HEK293 (cell line): ENCODE measurements at regions not wholly inside any gene's neighbourhood (a gene's known extent, or its start where the extent isn't known, plus 50 kb on each side); places are given as distances from the start of the nearest gene placed in this dataset.

Experiments used
- TCF7L2 ChIP-seq: IDR thresholded peaks from 2 replicates; pipeline ENCODE4 v1.6.1; 2011; ENCODE audit warnings: low read depth, mild to moderate bottlenecking, inconsistent platforms, low read length, moderate library complexity, borderline replicate concordance
- ZBTB8A ChIP-seq: fragments of 450-650 bp; formaldehyde crosslinking; IDR thresholded peaks from 2 replicates; pipeline ENCODE4 v1.5.1; 2016; ENCODE audit warnings: missing biosample characterization, missing genetic modification characterization
- ZNF514 ChIP-seq: fragments of 450-650 bp; formaldehyde crosslinking; IDR thresholded peaks from 2 replicates; pipeline ENCODE4 v1.5.1; 2016; ENCODE audit warnings: missing biosample characterization, missing genetic modification characterization
- ZNF530 ChIP-seq: fragments of 450-650 bp; formaldehyde crosslinking; IDR thresholded peaks from 2 replicates; pipeline ENCODE4 v1.5.1; 2016; ENCODE audit warnings: low read depth, missing biosample characterization, missing genetic modification characterization
- ZNF707 ChIP-seq: fragments of 450-650 bp; formaldehyde crosslinking; IDR thresholded peaks from 2 replicates; pipeline ENCODE4 v1.5.1; 2016; ENCODE audit warnings: missing biosample characterization, missing genetic modification characterization
- ZNF843 ChIP-seq: fragments of 450-650 bp; formaldehyde crosslinking; IDR thresholded peaks from 2 replicates; pipeline ENCODE4 v1.5.1; 2016; ENCODE audit warnings: missing biosample characterization, missing genetic modification characterization
- TF ChIP-seq, protein P1 (sequence below): fragments of 450-650 bp; formaldehyde crosslinking; IDR thresholded peaks from 2 replicates; pipeline ENCODE4 v1.5.1; 2016; ENCODE audit warnings: missing biosample characterization, missing genetic modification characterization
- TF ChIP-seq, protein P2 (sequence below): fragments of 450-650 bp; formaldehyde crosslinking; IDR thresholded peaks from 2 replicates; pipeline ENCODE4 v1.5.1; 2016; ENCODE audit warnings: missing biosample characterization, missing genetic modification characterization
- TF ChIP-seq, protein P3 (sequence below): fragments of 450-650 bp; formaldehyde crosslinking; IDR thresholded peaks from 2 replicates; pipeline ENCODE4 v1.5.1; 2016; ENCODE audit warnings: missing biosample characterization, missing genetic modification characterization

DNA sequence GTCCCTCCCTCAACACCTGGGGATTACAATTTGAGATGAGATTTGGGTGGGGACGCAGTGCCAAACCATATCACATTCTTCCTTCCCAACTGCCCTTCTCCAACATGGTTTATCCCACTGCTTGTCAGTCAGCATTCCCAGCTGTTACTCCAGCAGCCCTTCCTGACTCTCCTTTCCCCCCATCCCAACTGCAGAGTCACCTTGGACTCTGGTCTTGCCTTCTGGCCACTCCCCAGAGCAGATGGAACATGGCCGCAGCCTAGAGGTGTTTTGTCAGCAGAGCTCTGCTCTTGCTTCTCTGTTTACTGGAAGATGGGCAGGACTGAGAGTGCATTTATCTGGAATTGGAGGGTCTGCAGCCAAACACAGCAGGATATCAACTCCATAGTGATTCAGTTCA, 51.2 kb upstream of the MEX3C start:
- no peak for TF ChIP-seq TCF7L2
- TF ChIP-seq, protein P1, sequence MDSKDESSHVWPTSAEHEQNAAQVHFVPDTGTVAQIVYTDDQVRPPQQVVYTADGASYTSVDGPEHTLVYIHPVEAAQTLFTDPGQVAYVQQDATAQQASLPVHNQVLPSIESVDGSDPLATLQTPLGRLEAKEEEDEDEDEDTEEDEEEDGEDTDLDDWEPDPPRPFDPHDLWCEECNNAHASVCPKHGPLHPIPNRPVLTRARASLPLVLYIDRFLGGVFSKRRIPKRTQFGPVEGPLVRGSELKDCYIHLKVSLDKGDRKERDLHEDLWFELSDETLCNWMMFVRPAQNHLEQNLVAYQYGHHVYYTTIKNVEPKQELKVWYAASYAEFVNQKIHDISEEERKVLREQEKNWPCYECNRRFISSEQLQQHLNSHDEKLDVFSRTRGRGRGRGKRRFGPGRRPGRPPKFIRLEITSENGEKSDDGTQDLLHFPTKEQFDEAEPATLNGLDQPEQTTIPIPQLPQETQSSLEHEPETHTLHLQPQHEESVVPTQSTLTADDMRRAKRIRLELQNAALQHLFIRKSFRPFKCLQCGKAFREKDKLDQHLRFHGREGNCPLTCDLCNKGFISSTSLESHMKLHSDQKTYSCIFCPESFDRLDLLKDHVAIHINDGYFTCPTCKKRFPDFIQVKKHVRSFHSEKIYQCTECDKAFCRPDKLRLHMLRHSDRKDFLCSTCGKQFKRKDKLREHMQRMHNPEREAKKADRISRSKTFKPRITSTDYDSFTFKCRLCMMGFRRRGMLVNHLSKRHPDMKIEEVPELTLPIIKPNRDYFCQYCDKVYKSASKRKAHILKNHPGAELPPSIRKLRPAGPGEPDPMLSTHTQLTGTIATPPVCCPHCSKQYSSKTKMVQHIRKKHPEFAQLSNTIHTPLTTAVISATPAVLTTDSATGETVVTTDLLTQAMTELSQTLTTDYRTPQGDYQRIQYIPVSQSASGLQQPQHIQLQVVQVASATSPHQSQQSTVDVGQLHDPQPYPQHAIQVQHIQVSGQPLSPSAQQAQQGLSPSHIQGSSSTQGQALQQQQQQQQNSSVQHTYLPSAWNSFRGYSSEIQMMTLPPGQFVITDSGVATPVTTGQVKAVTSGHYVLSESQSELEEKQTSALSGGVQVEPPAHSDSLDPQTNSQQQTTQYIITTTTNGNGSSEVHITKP (tag by site-specific recombination): no peak
- TF ChIP-seq ZNF514 (tag by site-specific recombination): no peak
- TF ChIP-seq ZNF707 (tag by site-specific recombination): no peak
- TF ChIP-seq ZNF843 (tag by site-specific recombination): no peak
- TF ChIP-seq, protein P2, sequence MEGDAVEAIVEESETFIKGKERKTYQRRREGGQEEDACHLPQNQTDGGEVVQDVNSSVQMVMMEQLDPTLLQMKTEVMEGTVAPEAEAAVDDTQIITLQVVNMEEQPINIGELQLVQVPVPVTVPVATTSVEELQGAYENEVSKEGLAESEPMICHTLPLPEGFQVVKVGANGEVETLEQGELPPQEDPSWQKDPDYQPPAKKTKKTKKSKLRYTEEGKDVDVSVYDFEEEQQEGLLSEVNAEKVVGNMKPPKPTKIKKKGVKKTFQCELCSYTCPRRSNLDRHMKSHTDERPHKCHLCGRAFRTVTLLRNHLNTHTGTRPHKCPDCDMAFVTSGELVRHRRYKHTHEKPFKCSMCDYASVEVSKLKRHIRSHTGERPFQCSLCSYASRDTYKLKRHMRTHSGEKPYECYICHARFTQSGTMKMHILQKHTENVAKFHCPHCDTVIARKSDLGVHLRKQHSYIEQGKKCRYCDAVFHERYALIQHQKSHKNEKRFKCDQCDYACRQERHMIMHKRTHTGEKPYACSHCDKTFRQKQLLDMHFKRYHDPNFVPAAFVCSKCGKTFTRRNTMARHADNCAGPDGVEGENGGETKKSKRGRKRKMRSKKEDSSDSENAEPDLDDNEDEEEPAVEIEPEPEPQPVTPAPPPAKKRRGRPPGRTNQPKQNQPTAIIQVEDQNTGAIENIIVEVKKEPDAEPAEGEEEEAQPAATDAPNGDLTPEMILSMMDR: no peak
- TF ChIP-seq ZBTB8A (tag by site-specific recombination): no peak
- TF ChIP-seq, protein P3, sequence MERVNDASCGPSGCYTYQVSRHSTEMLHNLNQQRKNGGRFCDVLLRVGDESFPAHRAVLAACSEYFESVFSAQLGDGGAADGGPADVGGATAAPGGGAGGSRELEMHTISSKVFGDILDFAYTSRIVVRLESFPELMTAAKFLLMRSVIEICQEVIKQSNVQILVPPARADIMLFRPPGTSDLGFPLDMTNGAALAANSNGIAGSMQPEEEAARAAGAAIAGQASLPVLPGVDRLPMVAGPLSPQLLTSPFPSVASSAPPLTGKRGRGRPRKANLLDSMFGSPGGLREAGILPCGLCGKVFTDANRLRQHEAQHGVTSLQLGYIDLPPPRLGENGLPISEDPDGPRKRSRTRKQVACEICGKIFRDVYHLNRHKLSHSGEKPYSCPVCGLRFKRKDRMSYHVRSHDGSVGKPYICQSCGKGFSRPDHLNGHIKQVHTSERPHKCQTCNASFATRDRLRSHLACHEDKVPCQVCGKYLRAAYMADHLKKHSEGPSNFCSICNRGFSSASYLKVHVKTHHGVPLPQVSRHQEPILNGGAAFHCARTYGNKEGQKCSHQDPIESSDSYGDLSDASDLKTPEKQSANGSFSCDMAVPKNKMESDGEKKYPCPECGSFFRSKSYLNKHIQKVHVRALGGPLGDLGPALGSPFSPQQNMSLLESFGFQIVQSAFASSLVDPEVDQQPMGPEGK: no peak
- no peak for TF ChIP-seq ZNF530 (tag by site-specific recombination)
